Panc1 (cell line): ENCODE measurements at regions not wholly inside any gene's neighbourhood (a gene's known extent, or its start where the extent isn't known, plus 50 kb on each side); places are given as distances from the start of the nearest gene placed in this dataset.

Experiments used
- ATAC-seq: fragments of 200-7000 bp; cut with Tn5 transposase; 2 replicates; pipeline ENCODE4 v1.9.1; 2020; ENCODE audit warnings: mild to moderate bottlenecking, moderate library complexity
- BruUV-seq: library from RNA; stranded (reverse); fragments of 400-500 nt; replicated peaks from 2 replicates; lab custom pipeline; 2021; lab: Mats Ljungman, UMichigan
- CTCF ChIA-PET: fragments of 300-600 bp; sonication (Branson Sonifier 250); formaldehyde crosslinking; loops from one replicate; lab custom pipeline; 2022; ENCODE audit warnings: antibody characterized with exemption; lab: Charles Lee
- POLR2A ChIA-PET: fragments of 300-600 bp; sonication (Branson Sonifier 250); formaldehyde crosslinking; loops from one replicate; lab custom pipeline; 2022; ENCODE audit warnings: antibody characterized with exemption; lab: Charles Lee
- DNase-seq: peaks from one replicate; pipeline ENCODE4 v3.0.0-alpha.2; 2010; ENCODE audit warnings: low read depth, low spot score
- H3K27ac ChIP-seq: 2 replicates; pipeline ENCODE4 v1.5.1; 2011; ENCODE audit warnings: mild to moderate bottlenecking, low read length, inconsistent platforms
- H3K27me3 ChIP-seq: fragments of 200-500 bp; sonication (Bioruptor generic); 2 replicates; pipeline ENCODE4 v1.6.0; 2014; ENCODE audit warnings: low read length, inconsistent platforms; ENCODE audit not compliant: control insufficient read depth, insufficient read depth
- H3K36me3 ChIP-seq: fragments of 200-500 bp; sonication (Bioruptor generic); 2 replicates; pipeline ENCODE4 v1.5.1; 2014; ENCODE audit warnings: inconsistent platforms, mild to moderate bottlenecking, low read length, moderate library complexity; ENCODE audit not compliant: control insufficient read depth, insufficient read depth
- H3K4me1 ChIP-seq: 2 replicates; pipeline ENCODE4 v1.5.1; 2011; ENCODE audit warnings: inconsistent platforms, mild to moderate bottlenecking, low read length, moderate library complexity; ENCODE audit not compliant: control insufficient read depth, insufficient read depth
- H3K4me3 ChIP-seq, 2 experiments: 2 replicates each; pipeline ENCODE4 v1.5.1; 2011 to 2012; ENCODE audit warnings: low read depth in 2 of 2, low read length in 2 of 2, mild to moderate bottlenecking in 2 of 2, inconsistent platforms in 1 of 2, moderate library complexity in 1 of 2
- H3K9me3 ChIP-seq: fragments of 200-500 bp; sonication (Bioruptor generic); 2 replicates; pipeline ENCODE4 v1.5.1; 2014; ENCODE audit warnings: low read depth, mild to moderate bottlenecking, inconsistent platforms, low read length, moderate library complexity; ENCODE audit not compliant: control insufficient read depth, insufficient read depth
- POLR2AphosphoS5 ChIP-seq: IDR thresholded peaks from 2 replicates; pipeline ENCODE4 v1.6.1; 2012; ENCODE audit warnings: mild to moderate bottlenecking, low read depth, low read length, moderate library complexity
- SIN3A ChIP-seq: IDR thresholded peaks from 2 replicates; pipeline ENCODE4 v1.6.1; 2012; ENCODE audit warnings: low read depth, mild to moderate bottlenecking, low read length, moderate library complexity, borderline replicate concordance; ENCODE audit not compliant: insufficient read depth
- TCF7L2 ChIP-seq: IDR thresholded peaks from 2 replicates; pipeline ENCODE4 v1.6.1; 2011; ENCODE audit warnings: mild to moderate bottlenecking, low read depth, low read length, inconsistent platforms
- in situ Hi-C: cut with HindIII; loops from 2 replicates; pipeline ENCODE4 v1.10.0; 2016; ENCODE audit warnings: low sequenced_read_pairs, low pct_unique_long_range_greater_than_20kb
- intact Hi-C: fragments of 100-400 bp; cut with micrococcal nuclease; formaldehyde crosslinking; loops from one replicate; pipeline ENCODE4 v1.10.0; 2022; ENCODE audit not compliant: unreplicated experiment
- TF ChIP-seq, protein P1 (sequence below), 2 experiments: IDR thresholded peaks; 2 replicates each; pipeline ENCODE4 v1.6.1; 2011 to 2012; ENCODE audit warnings: low read depth in 2 of 2, control low read depth in 1 of 2, low read length in 1 of 2, mild to moderate bottlenecking in 1 of 2, moderate library complexity in 1 of 2; ENCODE audit not compliant: insufficient read depth in 1 of 2
- TF ChIP-seq, protein P2 (sequence below): fragments of 450-650 bp; IDR thresholded peaks from 2 replicates; pipeline ENCODE4 v1.5.1; 2017; ENCODE audit warnings: mild to moderate bottlenecking

DNA sequence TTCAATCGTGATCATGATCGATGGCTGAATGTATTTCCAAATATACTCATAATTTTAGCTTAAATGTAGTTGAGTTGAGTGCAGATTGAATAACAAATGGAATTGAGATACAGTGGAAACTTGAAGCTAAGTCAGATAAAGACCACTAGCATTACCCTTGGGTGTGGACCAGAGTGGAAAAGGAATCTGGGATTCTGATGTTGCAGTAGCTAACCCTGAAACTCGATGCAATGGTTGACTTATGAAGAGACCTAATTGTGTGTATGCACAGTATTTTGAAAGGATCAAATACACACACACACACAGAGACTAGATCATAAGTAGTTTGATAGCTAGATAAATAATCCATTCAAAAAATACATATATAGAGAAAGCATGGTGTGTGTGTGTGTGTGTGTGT lies 135.8 kb downstream of the RXFP2 start:
- in situ Hi-C loops, result no loop called here
- Histone ChIP-seq H3K27me3 (no peaks in the 10 kb centered on the region; the same call in 1 of the 2 replicates), H3K4me3 (no peak overlapping the region), H3K4me1 (no peaks in the 10 kb centered on the region), H3K9me3 (no peaks in the 10 kb centered on the region), H3K27ac (no peak overlapping the region), H3K36me3 (no peaks in the 10 kb centered on the region)
- BruUV-seq, result no TSS peak
- ATAC-seq (no peak), DNase-seq (no peak)
- intact Hi-C loops, result no loop called here
- TF ChIP-seq TCF7L2 (no peak), POLR2AphosphoS5 (no peak), SIN3A (no peak)
- ChIA-PET CTCF (no interaction called here), POLR2A (no interaction called here)

DNA sequence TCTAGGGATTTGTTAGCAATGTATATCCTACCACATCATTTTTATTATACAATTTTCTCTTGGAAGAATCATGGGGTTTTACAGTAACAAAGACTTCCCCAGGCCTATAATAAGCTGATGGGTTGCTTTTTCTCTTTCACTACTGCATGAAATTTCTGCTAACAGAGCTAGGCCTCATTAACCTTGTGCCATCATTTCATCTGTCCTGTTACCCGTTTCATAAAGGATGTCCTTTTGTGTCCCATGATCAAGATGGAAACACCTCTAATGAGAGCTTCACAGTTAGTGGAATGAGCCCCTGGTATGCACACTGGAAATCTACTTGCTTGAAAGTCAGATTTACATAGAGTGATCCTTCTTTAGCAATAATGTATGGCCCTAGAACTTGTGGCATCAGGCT lies 138.7 kb downstream of the RXFP2 start:
- CTCF ChIA-PET, result no interaction called here
- intact Hi-C loops (no loop called here), in situ Hi-C loops (no loop called here)
- no peaks in the 10 kb centered on the region for H3K4me1 ChIP-seq
- DNase-seq (no peak), ATAC-seq (no peak)
- H3K36me3 ChIP-seq, result no peaks in the 10 kb centered on the region
- no peaks in the 10 kb centered on the region for H3K9me3 ChIP-seq
- POLR2A ChIA-PET, result no interaction called here
- BruUV-seq, result no TSS peak
- no peak for TF ChIP-seq TCF7L2
- no peak for TF ChIP-seq SIN3A
- TF ChIP-seq POLR2AphosphoS5, result no peak
- TF ChIP-seq, protein P1, sequence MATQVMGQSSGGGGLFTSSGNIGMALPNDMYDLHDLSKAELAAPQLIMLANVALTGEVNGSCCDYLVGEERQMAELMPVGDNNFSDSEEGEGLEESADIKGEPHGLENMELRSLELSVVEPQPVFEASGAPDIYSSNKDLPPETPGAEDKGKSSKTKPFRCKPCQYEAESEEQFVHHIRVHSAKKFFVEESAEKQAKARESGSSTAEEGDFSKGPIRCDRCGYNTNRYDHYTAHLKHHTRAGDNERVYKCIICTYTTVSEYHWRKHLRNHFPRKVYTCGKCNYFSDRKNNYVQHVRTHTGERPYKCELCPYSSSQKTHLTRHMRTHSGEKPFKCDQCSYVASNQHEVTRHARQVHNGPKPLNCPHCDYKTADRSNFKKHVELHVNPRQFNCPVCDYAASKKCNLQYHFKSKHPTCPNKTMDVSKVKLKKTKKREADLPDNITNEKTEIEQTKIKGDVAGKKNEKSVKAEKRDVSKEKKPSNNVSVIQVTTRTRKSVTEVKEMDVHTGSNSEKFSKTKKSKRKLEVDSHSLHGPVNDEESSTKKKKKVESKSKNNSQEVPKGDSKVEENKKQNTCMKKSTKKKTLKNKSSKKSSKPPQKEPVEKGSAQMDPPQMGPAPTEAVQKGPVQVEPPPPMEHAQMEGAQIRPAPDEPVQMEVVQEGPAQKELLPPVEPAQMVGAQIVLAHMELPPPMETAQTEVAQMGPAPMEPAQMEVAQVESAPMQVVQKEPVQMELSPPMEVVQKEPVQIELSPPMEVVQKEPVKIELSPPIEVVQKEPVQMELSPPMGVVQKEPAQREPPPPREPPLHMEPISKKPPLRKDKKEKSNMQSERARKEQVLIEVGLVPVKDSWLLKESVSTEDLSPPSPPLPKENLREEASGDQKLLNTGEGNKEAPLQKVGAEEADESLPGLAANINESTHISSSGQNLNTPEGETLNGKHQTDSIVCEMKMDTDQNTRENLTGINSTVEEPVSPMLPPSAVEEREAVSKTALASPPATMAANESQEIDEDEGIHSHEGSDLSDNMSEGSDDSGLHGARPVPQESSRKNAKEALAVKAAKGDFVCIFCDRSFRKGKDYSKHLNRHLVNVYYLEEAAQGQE (IDR thresholded peaks at IDR 0.05; ENCODE audit: insufficient read depth in 1 of 2, low read depth in 2 of 2, low read length in 1 of 2), result no peak
- TF ChIP-seq, protein P2, sequence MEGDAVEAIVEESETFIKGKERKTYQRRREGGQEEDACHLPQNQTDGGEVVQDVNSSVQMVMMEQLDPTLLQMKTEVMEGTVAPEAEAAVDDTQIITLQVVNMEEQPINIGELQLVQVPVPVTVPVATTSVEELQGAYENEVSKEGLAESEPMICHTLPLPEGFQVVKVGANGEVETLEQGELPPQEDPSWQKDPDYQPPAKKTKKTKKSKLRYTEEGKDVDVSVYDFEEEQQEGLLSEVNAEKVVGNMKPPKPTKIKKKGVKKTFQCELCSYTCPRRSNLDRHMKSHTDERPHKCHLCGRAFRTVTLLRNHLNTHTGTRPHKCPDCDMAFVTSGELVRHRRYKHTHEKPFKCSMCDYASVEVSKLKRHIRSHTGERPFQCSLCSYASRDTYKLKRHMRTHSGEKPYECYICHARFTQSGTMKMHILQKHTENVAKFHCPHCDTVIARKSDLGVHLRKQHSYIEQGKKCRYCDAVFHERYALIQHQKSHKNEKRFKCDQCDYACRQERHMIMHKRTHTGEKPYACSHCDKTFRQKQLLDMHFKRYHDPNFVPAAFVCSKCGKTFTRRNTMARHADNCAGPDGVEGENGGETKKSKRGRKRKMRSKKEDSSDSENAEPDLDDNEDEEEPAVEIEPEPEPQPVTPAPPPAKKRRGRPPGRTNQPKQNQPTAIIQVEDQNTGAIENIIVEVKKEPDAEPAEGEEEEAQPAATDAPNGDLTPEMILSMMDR, result no peak
- no peaks in the 10 kb centered on the region; the same call in 1 of the 2 replicates for H3K27me3 ChIP-seq
- H3K27ac ChIP-seq, result no peak overlapping the region
- H3K4me3 ChIP-seq, result no peak overlapping the region

DNA sequence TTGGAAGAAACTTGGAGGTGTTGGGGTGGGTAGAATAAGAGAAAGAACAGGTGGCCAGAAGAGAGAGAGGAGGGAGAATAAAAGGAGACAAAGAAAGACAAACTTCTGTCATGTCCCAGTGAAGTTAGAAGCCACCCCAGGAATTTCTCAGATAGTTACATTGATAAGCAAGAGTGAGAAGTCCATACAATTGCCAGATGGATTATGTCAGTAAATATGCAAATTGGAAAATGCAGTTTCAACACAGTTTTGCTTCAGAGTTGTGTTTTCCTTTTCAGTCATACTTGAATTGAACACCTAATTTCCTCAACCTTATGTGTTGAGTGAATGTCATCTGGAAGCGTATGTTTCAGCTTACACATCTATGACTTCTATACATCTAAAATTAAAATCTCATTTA lies 139.2 kb downstream of the RXFP2 start:
- ChIA-PET CTCF (no interaction called here), POLR2A (no interaction called here)
- no peak overlapping the region for H3K27ac ChIP-seq
- no peak for TF ChIP-seq POLR2AphosphoS5
- TF ChIP-seq, protein P2, result no peak
- TF ChIP-seq TCF7L2, result no peak
- TF ChIP-seq, protein P1 (IDR thresholded peaks at IDR 0.05; ENCODE audit: insufficient read depth in 1 of 2, low read depth in 2 of 2, low read length in 1 of 2), result no peak
- no peak for TF ChIP-seq SIN3A
- BruUV-seq, result no TSS peak
- H3K27me3 ChIP-seq, result no peaks in the 10 kb centered on the region; the same call in 1 of the 2 replicates
- intact Hi-C loops (no loop called here), in situ Hi-C loops (no loop called here)
- DNase-seq, result no peak
- no peaks in the 10 kb centered on the region for H3K4me1 ChIP-seq
- no peak for ATAC-seq
- H3K36me3 ChIP-seq, result no peaks in the 10 kb centered on the region
- no peak overlapping the region for H3K4me3 ChIP-seq
- H3K9me3 ChIP-seq, result no peaks in the 10 kb centered on the region
